Liver (tissue), 8 donors: ENCODE measurements at regions not wholly inside any gene's neighbourhood (a gene's known extent, or its start where the extent isn't known, plus 50 kb on each side); places are given as distances from the start of the nearest gene placed in this dataset.

ENCODE experiments used
- DNase-seq: peaks from one replicate; pipeline ENCODE4 v3.0.0-alpha.2; 2017; ENCODE audit warnings: low spot score
- H3K27ac ChIP-seq, 2 donors: one replicate each; pipeline ENCODE4 v1.7.0; 2013; ENCODE audit warnings: inconsistent platforms in 2 of 2, low read length in 2 of 2, control low read depth in 1 of 2, low read depth in 1 of 2, mild to moderate bottlenecking in 1 of 2
- H3K27me3 ChIP-seq, 4 donors: one replicate each; pipeline versions ENCODE4 v1.6.1 to v1.7.0; 2013; ENCODE audit warnings: low read length in 3 of 4, inconsistent platforms in 1 of 4, mild to moderate bottlenecking in 1 of 4, moderate library complexity in 1 of 4; ENCODE audit not compliant: control insufficient read depth in 4 of 4, insufficient read depth in 4 of 4
- H3K36me3 ChIP-seq, 4 donors: one replicate each; pipeline versions ENCODE4 v1.6.1 to v1.7.0; 2013; ENCODE audit warnings: low read length in 3 of 4, mild to moderate bottlenecking in 3 of 4, low read depth in 1 of 4, moderate library complexity in 1 of 4; ENCODE audit not compliant: control insufficient read depth in 4 of 4, insufficient read depth in 3 of 4
- H3K4me1 ChIP-seq, 4 donors: one replicate each; pipeline versions ENCODE4 v1.6.1 to v1.7.0; 2013; ENCODE audit warnings: low read length in 3 of 4, mild to moderate bottlenecking in 3 of 4, moderate library complexity in 1 of 4; ENCODE audit not compliant: control insufficient read depth in 4 of 4, insufficient read depth in 4 of 4
- H3K4me3 ChIP-seq, 3 donors: one replicate each; pipeline versions ENCODE4 v1.6.1 to v1.7.0; 2013; ENCODE audit warnings: low read length in 3 of 3, control low read depth in 1 of 3, low read depth in 1 of 3, mild to moderate bottlenecking in 1 of 3
- H3K9ac ChIP-seq, 2 donors: one replicate each; pipeline ENCODE4 v1.7.0; 2013; ENCODE audit warnings: low read length in 2 of 2, mild to moderate bottlenecking in 2 of 2, moderate library complexity in 2 of 2, control low read depth in 1 of 2, low read depth in 1 of 2
- H3K9me3 ChIP-seq, 4 donors: one replicate each; pipeline versions ENCODE4 v1.6.1 to v1.7.0; 2013; ENCODE audit warnings: low read length in 3 of 4; ENCODE audit not compliant: control insufficient read depth in 4 of 4
- ATF3 ChIP-seq: IDR thresholded peaks from 2 replicates; pipeline ENCODE4 v1.6.1; 2016; ENCODE audit warnings: antibody characterized with exemption
- EGR1 ChIP-seq, 2 donors: IDR thresholded peaks; 2 replicates each; pipeline ENCODE4 v1.6.1; 2016 to 2018; ENCODE audit warnings: antibody characterized with exemption in 2 of 2, low read depth in 2 of 2
- FOXA1 ChIP-seq: IDR thresholded peaks from 2 replicates; pipeline ENCODE4 v1.6.1; 2016; ENCODE audit warnings: antibody characterized with exemption
- FOXA2 ChIP-seq: IDR thresholded peaks from 2 replicates; pipeline ENCODE4 v1.6.1; 2016; ENCODE audit warnings: antibody characterized with exemption
- GABPA ChIP-seq, 2 donors: IDR thresholded peaks in 1 of 2; conservative IDR thresholded peaks in 1 of 2; 2 replicates each; pipeline ENCODE4 v1.6.1; 2016; ENCODE audit warnings: antibody characterized with exemption in 2 of 2, mild to moderate bottlenecking in 1 of 2, moderate library complexity in 1 of 2
- HNF4A ChIP-seq, 2 donors: conservative IDR thresholded peaks; 2 replicates each; pipeline ENCODE4 v1.6.1; 2016; ENCODE audit warnings: antibody characterized with exemption in 2 of 2, mild to moderate bottlenecking in 2 of 2
- HNF4G ChIP-seq: IDR thresholded peaks from 2 replicates; pipeline ENCODE4 v1.6.1; 2016; ENCODE audit warnings: antibody characterized with exemption
- JUND ChIP-seq, 2 donors: IDR thresholded peaks; 2 replicates each; pipeline ENCODE4 v1.6.1; 2016; ENCODE audit warnings: antibody characterized with exemption in 2 of 2
- MAX ChIP-seq: IDR thresholded peaks from 2 replicates; pipeline ENCODE4 v1.6.1; 2016; ENCODE audit warnings: antibody characterized with exemption
- NR2F2 ChIP-seq: IDR thresholded peaks from 2 replicates; pipeline ENCODE4 v1.6.1; 2016; ENCODE audit warnings: antibody characterized with exemption
- RAD21 ChIP-seq, 2 donors: IDR thresholded peaks; 2 replicates each; pipeline ENCODE4 v1.6.1; 2016; ENCODE audit warnings: antibody characterized with exemption in 2 of 2, mild to moderate bottlenecking in 2 of 2
- RXRA ChIP-seq, 2 donors: IDR thresholded peaks; 2 replicates each; pipeline ENCODE4 v1.6.1; 2017 to 2018; ENCODE audit warnings: antibody characterized with exemption in 2 of 2, mild to moderate bottlenecking in 1 of 2
- SP1 ChIP-seq: IDR thresholded peaks from 2 replicates; pipeline ENCODE4 v1.6.1; 2018; ENCODE audit warnings: antibody characterized with exemption, mild to moderate bottlenecking
- TAF1 ChIP-seq: conservative IDR thresholded peaks from 2 replicates; pipeline ENCODE4 v1.6.1; 2016; ENCODE audit warnings: antibody characterized with exemption, mild to moderate bottlenecking
- YY1 ChIP-seq: IDR thresholded peaks from 2 replicates; pipeline ENCODE4 v1.6.1; 2016; ENCODE audit warnings: antibody characterized with exemption, mild to moderate bottlenecking
- WGBS: extraction: QIAGEN DNeasy Blood & Tissue Kit; methylation state at CpG from one replicate; pipeline ENCODE4 v1.1.7; 2013; 5-methylcytosine and 5-hydroxymethylcytosine counted together
- TF ChIP-seq, protein P1 (sequence below): fragments of 150-350 bp; IDR thresholded peaks from 2 replicates; pipeline ENCODE4 v1.5.1; 2017; ENCODE audit warnings: improper control_type of control experiment, low read depth, low read length; ENCODE audit not compliant: missing input control
- TF ChIP-seq, protein P2 (sequence below): IDR thresholded peaks from 2 replicates; pipeline ENCODE4 v1.6.1; 2016; ENCODE audit warnings: antibody characterized with exemption
- TF ChIP-seq, protein P3 (sequence below): IDR thresholded peaks from 2 replicates; pipeline ENCODE4 v1.6.1; 2016; ENCODE audit warnings: antibody characterized with exemption, mild to moderate bottlenecking
- donor health status: healthy.
- donor health status: healthy.
- donor health status: healthy.
- donor health status: healthy.
- donor health status: healthy.

- H3K27me3 ChIP-seq, result no peaks in the 10 kb centered on the region
- WGBS, result 90% methylated on average over 1 of the region's 1 CpG
- H3K9me3 ChIP-seq, result no peaks in the 10 kb centered on the region
Measured at GRCh38 chrX:80293354-80293753, 126.9 kb upstream of the TENT5D start.

GRCh38 chrX:80306007-80306406 is 114.2 kb upstream of the TENT5D start:
- no peaks in the 10 kb centered on the region for H3K9me3 ChIP-seq
- no peaks in the 10 kb centered on the region for H3K4me1 ChIP-seq
- peaks cover 0 to 4% (median 0%) of the 10 kb centered on the region in 4 donors for H3K27me3 ChIP-seq
- no peak overlapping the region for H3K4me3 ChIP-seq
- no peak overlapping the region for H3K27ac ChIP-seq
- no peak overlapping the region for H3K9ac ChIP-seq
- WGBS, result 81% methylated on average over 1 of the region's 1 CpG
- no peaks in the 10 kb centered on the region for H3K36me3 ChIP-seq
- TF ChIP-seq, protein P1, sequence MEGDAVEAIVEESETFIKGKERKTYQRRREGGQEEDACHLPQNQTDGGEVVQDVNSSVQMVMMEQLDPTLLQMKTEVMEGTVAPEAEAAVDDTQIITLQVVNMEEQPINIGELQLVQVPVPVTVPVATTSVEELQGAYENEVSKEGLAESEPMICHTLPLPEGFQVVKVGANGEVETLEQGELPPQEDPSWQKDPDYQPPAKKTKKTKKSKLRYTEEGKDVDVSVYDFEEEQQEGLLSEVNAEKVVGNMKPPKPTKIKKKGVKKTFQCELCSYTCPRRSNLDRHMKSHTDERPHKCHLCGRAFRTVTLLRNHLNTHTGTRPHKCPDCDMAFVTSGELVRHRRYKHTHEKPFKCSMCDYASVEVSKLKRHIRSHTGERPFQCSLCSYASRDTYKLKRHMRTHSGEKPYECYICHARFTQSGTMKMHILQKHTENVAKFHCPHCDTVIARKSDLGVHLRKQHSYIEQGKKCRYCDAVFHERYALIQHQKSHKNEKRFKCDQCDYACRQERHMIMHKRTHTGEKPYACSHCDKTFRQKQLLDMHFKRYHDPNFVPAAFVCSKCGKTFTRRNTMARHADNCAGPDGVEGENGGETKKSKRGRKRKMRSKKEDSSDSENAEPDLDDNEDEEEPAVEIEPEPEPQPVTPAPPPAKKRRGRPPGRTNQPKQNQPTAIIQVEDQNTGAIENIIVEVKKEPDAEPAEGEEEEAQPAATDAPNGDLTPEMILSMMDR, result no peak
- TF ChIP-seq, protein P2, sequence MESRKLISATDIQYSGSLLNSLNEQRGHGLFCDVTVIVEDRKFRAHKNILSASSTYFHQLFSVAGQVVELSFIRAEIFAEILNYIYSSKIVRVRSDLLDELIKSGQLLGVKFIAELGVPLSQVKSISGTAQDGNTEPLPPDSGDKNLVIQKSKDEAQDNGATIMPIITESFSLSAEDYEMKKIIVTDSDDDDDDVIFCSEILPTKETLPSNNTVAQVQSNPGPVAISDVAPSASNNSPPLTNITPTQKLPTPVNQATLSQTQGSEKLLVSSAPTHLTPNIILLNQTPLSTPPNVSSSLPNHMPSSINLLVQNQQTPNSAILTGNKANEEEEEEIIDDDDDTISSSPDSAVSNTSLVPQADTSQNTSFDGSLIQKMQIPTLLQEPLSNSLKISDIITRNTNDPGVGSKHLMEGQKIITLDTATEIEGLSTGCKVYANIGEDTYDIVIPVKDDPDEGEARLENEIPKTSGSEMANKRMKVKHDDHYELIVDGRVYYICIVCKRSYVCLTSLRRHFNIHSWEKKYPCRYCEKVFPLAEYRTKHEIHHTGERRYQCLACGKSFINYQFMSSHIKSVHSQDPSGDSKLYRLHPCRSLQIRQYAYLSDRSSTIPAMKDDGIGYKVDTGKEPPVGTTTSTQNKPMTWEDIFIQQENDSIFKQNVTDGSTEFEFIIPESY, result no peak
- no peak for TF ChIP-seq YY1
- TF ChIP-seq, protein P3, sequence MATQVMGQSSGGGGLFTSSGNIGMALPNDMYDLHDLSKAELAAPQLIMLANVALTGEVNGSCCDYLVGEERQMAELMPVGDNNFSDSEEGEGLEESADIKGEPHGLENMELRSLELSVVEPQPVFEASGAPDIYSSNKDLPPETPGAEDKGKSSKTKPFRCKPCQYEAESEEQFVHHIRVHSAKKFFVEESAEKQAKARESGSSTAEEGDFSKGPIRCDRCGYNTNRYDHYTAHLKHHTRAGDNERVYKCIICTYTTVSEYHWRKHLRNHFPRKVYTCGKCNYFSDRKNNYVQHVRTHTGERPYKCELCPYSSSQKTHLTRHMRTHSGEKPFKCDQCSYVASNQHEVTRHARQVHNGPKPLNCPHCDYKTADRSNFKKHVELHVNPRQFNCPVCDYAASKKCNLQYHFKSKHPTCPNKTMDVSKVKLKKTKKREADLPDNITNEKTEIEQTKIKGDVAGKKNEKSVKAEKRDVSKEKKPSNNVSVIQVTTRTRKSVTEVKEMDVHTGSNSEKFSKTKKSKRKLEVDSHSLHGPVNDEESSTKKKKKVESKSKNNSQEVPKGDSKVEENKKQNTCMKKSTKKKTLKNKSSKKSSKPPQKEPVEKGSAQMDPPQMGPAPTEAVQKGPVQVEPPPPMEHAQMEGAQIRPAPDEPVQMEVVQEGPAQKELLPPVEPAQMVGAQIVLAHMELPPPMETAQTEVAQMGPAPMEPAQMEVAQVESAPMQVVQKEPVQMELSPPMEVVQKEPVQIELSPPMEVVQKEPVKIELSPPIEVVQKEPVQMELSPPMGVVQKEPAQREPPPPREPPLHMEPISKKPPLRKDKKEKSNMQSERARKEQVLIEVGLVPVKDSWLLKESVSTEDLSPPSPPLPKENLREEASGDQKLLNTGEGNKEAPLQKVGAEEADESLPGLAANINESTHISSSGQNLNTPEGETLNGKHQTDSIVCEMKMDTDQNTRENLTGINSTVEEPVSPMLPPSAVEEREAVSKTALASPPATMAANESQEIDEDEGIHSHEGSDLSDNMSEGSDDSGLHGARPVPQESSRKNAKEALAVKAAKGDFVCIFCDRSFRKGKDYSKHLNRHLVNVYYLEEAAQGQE, result no peak
- TF ChIP-seq HNF4A (conservative IDR thresholded peaks at IDR 0.05), result no peak
- TF ChIP-seq FOXA1, result no peak
- no peak for TF ChIP-seq RAD21 (IDR thresholded peaks at IDR 0.05)
- no peak for TF ChIP-seq JUND (IDR thresholded peaks at IDR 0.05)
- TF ChIP-seq MAX, result no peak
- no peak for TF ChIP-seq NR2F2
- TF ChIP-seq SP1, result no peak
- TF ChIP-seq ATF3, result no peak
- no peak for TF ChIP-seq HNF4G
- TF ChIP-seq EGR1 (IDR thresholded peaks at IDR 0.05; ENCODE audit: low read depth in 2 of 2), result no peak
- no peak for TF ChIP-seq GABPA (IDR thresholded peaks at IDR 0.05 in 1 of 2, conservative IDR thresholded peaks at IDR 0.05 in 1 of 2)
- TF ChIP-seq RXRA (IDR thresholded peaks at IDR 0.05), result no peak
- no peak for TF ChIP-seq FOXA2
- TF ChIP-seq TAF1, result no peak
- DNase-seq, result no peak

More at GRCh38 chrX:80293354-80293753, 126.9 kb upstream of the TENT5D start:
- TF ChIP-seq, protein P2, result no peak
- TF ChIP-seq HNF4G (no peak), FOXA1 (no peak), HNF4A (conservative IDR thresholded peaks at IDR 0.05) (no peak), YY1 (no peak), ATF3 (no peak), NR2F2 (no peak), MAX (no peak)
- peaks cover 0 to 3% (median 0%) of the 10 kb centered on the region in 4 donors for H3K4me1 ChIP-seq
- DNase-seq, result no peak
- no peak overlapping the region for H3K27ac ChIP-seq
- H3K4me3 ChIP-seq, result no peak overlapping the region
- H3K9ac ChIP-seq, result no peak overlapping the region
- H3K36me3 ChIP-seq, result no peaks in the 10 kb centered on the region
